Stimulated activated CD8-positive, alpha-beta memory T cell treated with anti-CD3 and anti-CD28 coated beads, Interleukin-12 subunit alpha, Interleukin-12 subunit beta, amount 100 ng/mL, for 24 hours (primary cell): ENCODE measurements at regions not wholly inside any gene's neighbourhood (a gene's known extent, or its start where the extent isn't known, plus 50 kb on each side); places are given as distances from the start of the nearest gene placed in this dataset.

Source experiments
- DNase-seq: peaks from one replicate; pipeline ENCODE4 v3.0.0-alpha.2; 2020; ENCODE audit errors: extremely low read depth

DNA sequence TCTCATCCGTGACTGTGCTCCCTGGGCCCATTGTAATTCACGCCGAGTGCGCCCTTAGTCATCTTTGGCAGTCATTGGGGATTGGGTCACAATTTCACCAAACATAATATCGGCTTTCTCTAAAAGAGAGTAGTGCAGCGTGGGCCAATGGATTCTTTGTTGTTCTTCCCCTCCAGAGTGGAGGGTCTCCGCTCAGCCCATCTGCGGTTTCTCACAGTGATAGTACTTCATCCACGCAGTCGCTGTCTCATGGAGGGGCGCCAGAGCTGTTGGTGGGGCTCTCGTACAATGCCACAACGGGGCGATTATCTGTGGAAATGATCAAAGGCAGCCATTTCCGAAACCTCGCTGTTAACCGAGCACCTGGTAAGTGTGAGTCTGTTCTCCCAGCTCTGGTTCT, 321.8 kb downstream of the SNAPC1 start:
- no peak for DNase-seq

DNA sequence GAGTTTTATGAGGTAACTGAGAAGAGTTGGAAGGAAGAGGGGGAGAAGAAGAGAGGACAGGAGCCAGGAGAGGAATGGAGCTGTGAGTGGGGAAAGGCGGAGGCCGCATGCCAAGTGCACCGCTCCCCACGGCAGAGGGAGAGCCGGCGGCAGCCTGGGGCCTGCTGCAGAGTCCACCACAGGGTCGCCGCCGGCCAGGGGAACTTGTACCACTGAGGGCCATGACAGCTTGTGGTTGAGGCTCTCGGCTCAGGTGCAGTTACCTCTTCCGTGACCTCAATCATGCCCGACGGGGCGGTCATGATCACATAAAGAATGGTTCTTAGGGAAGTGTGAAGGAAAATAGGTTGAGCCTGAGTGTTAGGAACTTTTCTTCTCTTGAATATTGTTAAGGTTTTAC, 325.0 kb downstream of the SNAPC1 start:
- no peak for DNase-seq

DNA sequence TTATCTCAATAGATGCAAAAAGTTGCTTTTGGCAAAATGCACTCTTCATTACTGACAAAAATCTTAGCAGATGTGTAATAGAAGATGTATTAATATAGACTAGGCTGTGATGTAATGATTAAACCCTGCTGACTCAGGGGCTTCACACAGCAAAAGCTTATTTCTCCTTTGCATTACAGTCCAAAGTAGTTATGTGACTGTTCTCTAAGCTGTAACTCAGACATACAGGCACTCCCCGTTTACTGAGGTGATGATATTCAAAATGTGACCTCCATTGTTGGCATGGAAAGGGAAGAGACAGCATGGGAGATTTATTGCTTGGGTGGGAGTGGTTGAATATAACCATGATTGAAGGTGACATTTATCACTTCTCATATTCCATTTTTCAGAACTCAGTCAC, 331.5 kb downstream of the SNAPC1 start:
- no peak for DNase-seq

DNA sequence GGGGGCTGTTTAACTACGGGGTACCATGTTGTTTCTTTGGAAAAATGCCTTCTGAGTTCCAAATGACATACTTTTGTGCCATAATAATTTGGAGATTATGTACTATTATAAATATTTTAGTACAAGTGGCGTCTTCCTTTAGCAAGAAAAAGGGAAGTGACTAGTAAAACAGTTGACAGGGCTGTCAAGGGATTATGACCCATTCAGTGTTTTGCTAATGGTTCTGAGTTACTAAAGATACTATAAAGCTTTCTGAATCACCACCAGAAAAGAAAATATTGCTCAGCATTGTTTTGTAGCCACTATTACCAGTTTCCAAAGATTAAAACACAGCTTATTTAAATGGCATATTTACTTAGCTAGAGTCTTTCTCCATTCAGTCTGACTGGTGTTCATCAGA, 334.9 kb downstream of the SNAPC1 start:
- DNase-seq, result no peak

DNA sequence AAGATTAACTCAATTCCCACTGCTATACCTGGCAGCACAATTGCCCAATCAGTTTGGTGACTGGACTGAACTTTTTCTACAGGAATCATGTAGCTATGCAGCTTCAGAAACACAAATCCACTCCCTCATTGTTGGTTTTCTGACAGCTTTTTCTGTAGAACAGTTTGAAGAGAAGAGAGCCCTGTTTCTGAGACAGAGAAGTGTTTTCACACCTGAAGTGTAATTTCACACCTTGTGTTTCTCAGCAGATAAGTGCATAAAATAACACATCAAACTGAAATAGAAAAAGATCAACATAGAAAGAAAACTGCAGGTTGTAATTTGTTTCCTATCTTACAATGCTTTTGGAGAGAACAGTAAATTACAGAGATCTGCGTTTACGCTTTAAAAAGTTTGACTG, 335.6 kb downstream of the SNAPC1 start:
- no peak for DNase-seq

DNA sequence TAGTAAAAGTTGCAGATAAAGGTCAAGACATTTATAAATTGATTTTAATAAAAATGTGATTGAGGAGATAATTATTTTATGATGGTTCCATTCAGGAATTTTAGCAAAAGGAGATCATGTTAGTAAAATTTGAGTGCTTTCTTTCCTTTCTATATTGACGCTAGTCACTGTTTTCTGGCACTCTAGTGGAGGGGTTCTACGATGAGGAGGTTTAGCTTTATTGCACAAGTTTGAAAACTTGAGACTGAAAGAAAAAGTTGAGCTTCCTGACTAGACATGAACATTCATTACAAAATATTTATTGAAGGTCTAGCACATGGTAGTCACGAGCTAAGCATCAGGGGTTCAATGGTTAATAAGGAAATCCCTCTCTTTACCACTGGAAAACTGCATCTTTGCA, 336.1 kb downstream of the SNAPC1 start:
- no peak for DNase-seq

DNA sequence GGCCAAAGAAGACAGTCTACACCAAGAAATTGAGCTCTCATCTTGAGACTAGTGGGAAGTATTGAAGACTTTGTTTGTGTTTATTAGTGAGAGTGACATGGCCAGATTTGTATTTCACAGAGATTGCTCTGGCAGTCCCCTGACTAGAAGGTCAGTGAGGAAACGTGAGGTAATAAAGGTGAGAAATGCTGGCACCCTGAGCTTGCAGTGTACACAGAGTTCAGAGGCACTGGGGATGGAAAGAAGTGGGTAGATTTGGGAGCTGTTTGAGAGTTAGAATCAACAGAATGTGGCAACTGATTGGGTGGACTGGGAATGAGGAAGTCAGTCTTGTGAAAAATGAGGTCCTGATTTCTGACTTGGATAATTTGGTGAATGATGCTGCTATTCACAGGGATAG, 336.9 kb downstream of the SNAPC1 start:
- DNase-seq, result no peak

DNA sequence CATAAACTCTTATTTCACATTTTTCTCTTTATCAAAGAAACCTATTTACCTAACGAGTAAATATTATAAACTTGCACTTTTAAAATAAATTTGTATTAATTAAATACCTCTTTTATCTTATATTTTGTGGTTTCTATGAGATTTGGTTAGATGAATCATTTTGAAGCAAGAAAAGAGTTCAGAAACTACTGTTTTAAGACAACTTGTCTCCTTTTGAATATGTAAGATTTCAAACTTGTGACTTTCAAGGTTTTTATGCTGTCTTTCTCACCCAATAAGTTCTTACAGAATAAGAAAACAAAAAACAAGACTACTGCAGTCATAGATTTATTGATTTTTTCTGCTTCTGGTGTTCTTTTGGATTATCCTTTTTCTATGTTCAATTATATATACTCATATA, 339.0 kb downstream of the SNAPC1 start:
- no peak for DNase-seq

DNA sequence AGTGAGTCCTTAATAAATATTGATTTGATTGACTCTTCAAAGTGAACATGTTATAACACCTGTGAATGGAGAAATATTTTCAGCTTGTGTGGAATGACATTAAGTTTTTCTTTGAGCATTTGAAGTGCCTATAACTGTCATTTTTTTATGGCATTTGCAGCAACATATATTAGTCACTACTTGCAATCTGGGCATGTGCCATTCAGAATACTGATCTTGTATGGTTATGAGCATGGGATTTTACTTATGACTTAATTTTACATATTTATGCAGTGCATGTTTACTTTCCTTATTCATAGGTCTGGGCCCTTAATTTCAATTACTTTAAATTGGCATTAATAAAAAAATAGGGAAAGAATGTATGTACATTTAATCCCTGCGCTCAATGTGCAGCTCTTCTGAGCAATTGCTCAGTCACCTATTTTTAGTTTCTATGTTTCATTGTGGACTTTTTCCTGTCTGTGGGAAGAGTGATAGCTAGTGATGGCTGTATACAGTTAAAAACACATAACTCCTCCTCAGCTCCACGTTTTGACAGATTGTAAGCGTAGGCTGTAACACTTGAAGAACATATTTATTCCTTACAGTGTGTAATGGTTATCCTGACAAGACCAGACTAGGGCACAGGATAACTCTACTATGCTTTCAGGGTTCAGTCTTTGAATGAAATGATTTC, 339.6 kb downstream of the SNAPC1 start:
- no peak for DNase-seq

DNA sequence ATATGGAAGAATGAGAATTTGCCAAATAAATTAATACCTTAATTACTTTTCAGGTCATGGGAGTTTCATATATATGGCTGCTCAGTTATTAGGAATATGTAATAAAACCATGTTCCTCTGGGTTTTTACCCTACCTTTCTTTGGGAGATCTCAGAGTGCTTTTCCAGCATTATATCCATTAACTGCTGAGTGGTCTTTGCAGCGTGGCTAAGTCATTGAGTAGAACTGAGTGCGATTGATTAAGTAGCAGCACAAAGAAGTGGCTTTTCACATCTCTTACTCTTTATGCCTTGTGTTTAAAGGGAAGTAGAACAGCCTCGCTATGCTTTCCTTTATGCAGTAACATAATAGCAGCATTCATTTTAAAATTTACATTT, 340.1 kb downstream of the SNAPC1 start:
- DNase-seq, result no peak

DNA sequence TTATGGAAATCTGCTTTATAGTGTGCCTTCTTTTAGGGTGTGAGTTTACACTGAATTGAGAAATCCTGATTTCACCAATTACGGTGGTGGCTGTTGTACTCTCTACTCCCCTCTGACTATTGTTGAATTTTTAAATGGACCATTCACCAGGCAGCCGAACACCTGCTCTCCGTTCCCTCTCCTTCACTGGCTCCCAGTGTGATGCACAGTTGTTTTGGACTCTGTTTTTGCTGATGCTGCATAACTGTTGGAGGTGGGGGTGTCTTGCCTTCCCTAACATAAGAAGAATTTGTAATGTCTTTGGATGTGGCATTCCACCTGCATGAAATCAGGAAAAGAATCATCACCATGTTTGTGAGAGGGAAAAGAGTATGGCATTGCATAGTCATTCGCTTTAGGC, 341.2 kb downstream of the SNAPC1 start:
- DNase-seq, result no peak

DNA sequence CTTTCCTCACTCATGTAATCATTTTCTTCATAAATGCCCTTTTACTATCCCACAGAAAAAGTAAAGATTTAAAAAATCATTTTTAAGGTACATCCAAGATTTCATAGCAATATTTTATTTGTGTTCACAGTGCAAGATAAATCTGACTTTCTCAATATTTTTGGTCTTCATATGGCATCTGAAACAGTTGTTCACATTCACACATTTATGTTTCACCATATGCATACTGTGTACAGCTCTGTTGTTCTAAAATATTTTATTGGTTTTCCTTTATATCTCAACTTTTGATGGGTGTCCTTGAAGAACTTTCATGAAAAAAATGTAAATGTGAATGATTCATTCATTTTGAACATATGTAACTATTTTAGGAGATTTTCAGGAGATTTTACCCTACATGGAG, 348.7 kb downstream of the SNAPC1 start:
- DNase-seq, result no peak

DNA sequence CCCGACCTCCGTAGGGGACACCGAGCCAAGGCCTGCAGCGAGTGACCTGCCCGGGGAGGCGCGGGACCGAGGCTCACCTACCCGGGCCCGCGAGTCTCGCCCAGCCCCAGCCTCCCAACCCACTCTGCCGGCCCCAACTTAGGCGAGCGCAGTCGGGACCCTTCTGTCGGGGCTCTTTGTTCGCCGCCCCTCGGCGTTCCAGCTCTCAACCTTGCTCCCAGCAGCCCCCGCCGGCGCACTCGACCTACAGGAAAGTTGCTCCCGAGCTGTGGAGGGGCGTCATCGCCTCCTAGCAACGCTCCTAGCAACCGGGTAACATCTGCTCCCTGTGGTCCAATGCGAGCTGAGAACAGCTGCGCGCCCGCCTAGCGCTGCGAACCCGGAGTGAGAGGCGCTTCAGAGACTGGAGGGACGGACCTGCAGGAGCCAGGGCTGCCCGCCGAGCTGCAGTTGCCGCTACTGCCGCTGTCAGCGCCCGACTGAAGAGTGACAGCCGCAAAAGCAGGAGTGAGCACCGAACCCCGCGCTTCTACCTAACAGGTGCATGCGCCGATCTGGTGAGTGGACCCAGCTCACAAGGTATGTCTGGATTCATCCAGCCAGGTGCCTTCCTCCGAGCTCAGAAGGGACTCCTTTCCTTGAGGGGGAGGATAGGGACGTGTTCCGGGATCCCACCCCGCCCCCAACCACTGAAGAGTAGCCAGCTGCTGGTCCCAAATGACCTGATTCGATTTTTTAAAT, 355.0 kb downstream of the SNAPC1 start:
- DNase-seq, result peak; percentile 7

DNA sequence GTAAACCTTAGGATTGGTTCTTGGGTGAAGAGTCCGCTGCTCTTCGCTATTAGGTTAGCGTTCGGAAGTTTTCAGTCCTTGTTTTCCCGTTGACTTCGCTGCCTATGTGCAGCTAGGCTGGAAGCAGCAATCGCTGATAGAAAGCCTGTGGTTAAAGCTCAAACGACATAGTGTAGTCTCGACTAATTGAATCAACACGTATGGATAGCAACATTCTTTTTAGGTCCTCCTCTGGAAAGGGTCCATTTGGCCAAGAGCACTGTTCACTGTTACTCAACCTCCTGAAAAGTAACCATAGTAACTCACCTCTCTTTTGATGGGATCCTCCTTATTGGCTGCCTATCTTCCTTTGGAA, 355.5 kb downstream of the SNAPC1 start:
- DNase-seq, result no peak

DNA sequence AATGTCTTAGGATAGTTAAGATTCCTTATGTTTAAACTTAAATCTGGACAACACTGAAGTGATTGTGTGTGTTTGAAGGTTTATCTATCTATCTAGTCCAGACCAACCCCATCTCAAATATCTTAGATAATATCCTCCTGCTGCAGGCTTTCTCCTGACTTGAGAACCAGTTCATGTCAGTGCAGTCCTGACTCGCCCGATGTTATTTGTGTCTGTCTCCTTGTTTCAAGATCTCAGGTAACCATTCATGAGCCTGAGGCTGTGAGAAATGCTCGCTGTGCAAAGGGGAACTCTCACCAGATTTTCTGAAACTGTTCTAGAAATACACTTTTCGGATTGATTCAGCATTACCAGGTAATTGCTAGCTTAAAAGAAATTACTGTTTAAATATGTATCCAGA, 356.2 kb downstream of the SNAPC1 start:
- no peak for DNase-seq

DNA sequence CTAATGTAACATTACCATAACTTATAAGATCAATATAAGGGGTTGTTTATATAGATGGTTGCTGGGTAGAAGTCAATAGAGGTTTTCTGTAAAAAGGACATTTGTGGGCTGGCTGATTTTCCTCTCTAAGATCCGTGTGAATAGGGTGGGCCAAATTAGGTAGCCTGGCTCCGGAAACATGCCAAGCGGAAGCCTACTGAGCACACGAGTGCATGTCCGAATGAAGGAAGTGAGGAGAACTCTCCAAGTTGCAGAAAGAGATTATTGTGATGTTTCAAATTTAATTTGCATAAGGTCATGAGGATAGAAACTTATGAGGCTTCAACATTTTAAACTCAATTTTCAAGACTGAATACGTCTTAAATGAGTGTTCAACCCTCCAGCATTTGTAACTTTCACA, 356.7 kb downstream of the SNAPC1 start:
- DNase-seq, result no peak

DNA sequence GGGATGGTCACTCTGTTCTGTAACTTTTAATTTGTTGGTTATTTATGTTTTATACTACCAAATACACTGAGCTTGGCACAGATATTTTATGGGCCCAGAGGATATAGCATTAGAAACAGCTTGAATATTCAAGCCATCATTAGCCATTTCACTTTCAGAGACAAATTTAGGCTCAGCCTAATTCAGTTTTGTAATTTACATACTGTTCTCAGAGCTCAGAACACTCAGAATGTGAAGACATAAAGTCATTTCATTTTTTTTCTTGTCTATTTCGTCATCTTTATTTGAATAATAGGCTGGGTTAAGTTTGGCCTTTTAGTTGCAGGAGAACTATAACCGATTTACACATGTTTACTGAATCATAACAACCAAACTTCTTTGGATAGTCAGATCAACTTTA, 361.7 kb downstream of the SNAPC1 start:
- no peak for DNase-seq

DNA sequence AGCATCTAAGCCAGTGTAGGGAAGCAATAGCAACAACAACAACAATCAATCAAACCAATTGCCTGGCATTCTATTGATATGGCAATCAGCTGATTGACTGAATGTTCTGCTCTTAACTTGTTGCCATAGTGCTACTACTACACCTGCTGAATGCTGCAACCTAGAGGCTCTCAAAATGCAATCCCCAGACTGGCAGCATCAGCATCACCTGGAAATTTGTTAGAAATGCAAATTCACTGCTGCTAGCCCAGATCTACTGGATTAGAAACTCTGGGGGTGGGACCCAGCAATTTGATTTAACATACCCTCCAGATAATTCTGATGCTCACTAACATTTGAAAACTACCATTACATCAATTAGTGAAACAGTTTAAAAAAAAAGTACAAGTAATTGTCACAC, 363.6 kb downstream of the SNAPC1 start:
- no peak for DNase-seq

DNA sequence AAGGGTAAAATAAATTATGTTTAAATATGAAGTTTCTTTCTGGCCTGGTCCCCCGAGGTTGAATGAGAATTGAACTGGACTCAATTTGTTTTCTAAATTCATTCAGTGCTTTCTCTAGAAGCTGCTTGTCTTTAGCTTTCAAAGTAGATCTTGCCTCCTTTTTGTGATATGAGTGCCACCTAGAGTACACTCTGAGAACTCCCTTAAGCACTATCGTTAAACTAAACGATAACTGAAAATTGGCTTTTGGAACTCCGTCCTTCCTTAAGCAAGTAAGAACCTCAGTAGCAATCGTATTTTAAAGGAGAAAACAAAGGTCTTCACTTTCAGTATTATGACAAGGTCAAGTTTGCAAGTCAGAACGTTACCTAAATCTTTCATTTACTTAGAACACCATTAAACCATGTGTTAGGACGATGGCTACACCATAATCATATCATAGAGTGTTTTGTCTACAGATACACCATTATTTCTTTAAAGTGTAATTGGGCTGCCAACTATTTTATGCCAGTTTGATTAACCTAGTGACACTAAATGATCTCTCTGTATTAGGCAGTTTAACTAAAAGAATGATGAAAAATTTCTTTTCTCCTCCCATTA, 364.8 kb downstream of the SNAPC1 start:
- no peak for DNase-seq

DNA sequence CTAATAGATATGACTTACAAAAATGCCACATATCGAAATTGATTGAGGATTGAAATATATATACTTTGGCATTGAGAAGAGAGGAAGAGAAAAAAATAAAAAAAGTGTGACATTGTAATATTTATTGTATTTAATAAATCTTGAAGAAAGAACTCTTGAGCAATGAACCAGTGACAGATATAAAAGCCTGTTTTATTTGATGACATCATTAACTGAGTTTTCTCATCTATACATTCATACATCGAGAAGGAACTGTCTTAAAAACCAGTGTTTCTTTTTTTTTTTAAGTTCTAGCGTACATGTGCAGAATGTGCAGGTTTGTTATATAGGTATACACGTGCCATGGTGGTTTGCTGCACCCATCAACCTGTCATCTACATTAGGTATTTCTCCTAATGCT, 368.2 kb downstream of the SNAPC1 start:
- DNase-seq, result no peak

DNA sequence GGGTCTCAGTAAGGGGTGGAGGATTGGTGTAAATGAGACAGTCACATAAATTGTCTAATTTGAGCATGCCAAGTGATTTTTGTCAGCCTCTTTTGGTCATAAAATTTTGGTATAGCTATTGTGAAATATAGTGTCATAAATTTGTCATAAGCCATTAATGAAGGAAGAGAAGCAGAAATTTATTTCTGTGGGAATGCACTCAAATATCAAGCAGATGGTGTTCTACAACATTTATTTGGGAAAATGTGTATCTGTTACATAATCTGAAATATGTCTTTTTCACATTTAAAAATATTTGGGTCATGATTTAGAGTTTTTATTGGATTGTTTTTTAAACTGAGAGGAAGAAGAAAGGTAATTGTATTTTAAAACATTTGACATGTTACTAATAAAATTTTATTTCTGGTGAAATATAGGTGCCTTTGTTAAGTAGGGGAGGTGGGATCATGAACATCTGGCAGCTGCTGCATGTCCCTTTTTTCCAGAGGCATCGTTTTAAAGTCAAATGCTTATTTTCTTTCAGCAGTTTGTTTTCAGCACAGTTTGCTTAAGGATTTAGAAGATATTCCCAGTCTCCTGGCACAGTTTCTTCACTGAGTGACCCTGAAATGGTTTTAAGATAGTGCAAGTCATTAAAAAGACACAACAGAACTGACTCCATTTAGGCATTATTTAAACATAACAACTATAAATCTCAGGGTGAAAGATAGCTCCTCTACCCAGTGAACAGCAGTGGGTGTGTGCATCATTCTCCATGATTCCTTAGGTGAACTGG, 371.7 kb downstream of the SNAPC1 start:
- no peak for DNase-seq

DNA sequence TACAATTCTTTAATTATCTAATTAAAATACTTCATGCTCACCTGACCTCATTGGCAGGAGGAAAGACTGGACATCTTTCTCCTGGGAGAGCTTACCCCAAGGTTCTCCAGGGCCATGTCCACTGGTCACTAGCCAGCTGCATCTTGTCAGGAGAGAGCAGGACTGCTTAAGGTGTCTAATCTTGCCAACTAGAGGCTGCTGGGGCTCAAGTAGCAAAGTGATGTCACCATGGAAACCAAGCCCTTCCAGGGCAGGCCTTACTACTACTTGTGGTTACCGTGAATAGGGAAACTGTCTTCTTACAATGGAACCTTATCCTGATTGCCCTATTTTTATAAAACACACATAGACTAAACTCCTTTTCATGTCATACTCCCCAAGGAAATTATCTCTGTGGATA, 376.4 kb downstream of the SNAPC1 start:
- no peak for DNase-seq

DNA sequence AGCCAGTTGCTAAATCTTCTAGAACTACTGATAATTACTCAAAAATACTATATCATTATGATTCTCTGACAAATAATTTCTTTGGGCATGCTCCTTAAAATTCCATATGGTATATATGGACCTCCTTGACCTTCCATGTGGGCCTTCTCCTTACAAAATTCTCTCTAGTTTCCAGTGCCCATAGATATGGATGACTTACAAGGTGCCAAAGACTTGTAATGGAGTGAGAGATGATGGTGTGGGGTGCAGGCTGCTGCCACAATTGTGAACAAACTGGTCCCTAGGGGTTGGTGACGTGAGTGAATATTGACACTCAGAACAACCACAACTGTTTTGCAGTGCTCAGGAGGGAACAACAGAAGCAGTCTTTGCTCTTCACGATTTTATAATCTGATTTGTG, 378.9 kb downstream of the SNAPC1 start:
- no peak for DNase-seq
